ENCODE measurements at regions not wholly inside any gene's neighbourhood (a gene's known extent, or its start where the extent isn't known, plus 50 kb on each side); places are given as distances from the start of the nearest gene placed in this dataset.

GRCh38 chr12:124386059-124386458, 91.2 kb downstream of the RFLNA start:
- TF ChIP-seq, protein P1, sequence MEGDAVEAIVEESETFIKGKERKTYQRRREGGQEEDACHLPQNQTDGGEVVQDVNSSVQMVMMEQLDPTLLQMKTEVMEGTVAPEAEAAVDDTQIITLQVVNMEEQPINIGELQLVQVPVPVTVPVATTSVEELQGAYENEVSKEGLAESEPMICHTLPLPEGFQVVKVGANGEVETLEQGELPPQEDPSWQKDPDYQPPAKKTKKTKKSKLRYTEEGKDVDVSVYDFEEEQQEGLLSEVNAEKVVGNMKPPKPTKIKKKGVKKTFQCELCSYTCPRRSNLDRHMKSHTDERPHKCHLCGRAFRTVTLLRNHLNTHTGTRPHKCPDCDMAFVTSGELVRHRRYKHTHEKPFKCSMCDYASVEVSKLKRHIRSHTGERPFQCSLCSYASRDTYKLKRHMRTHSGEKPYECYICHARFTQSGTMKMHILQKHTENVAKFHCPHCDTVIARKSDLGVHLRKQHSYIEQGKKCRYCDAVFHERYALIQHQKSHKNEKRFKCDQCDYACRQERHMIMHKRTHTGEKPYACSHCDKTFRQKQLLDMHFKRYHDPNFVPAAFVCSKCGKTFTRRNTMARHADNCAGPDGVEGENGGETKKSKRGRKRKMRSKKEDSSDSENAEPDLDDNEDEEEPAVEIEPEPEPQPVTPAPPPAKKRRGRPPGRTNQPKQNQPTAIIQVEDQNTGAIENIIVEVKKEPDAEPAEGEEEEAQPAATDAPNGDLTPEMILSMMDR (IDR thresholded peaks at IDR 0.05; ENCODE audit: insufficient read depth, low read length, poor library complexity, severe bottlenecking) = no peak
- TF ChIP-seq EZH2phosphoT487 (conservative IDR thresholded peaks at IDR 0.05; ENCODE audit: low read length) = no peak

Data from SU-DHL-6 (cell line).